MCF 10A (cell line): ENCODE measurements at regions not wholly inside any gene's neighbourhood (a gene's known extent, or its start where the extent isn't known, plus 50 kb on each side); places are given as distances from the start of the nearest gene placed in this dataset.

ENCODE experiments used
- BruUV-seq: library from RNA; stranded (reverse); fragments of 400-500 nt; replicated peaks from 2 replicates; lab custom pipeline; 2021; lab: Mats Ljungman, UMichigan
- CTCF ChIA-PET: fragments of 300-600 bp; sonication (Branson Sonifier 250); formaldehyde crosslinking; extraction: SDS; loops from one replicate; lab custom pipeline; 2021; ENCODE audit warnings: antibody characterized with exemption, inconsistent platforms; lab: Yijun Ruan, JAX
- POLR2A ChIA-PET: fragments of 300-600, 350-650 bp; sonication (Branson Sonifier 250); formaldehyde crosslinking; extraction: SDS; loops from one replicate; lab custom pipeline; 2020; ENCODE audit warnings: antibody characterized with exemption, inconsistent platforms; lab: Yijun Ruan, JAX
- DNase-seq: peaks from one replicate; pipeline ENCODE4 v3.0.0-alpha.2; 2018; ENCODE audit not compliant: unreplicated experiment
- H3K27ac Mint-ChIP-seq: one replicate; pipeline ENCODE4 v1.8.0; 2022; ENCODE audit warnings: mild to moderate bottlenecking, low read depth, mixed read lengths; ENCODE audit not compliant: unreplicated experiment
- H3K27me3 Mint-ChIP-seq: one replicate; pipeline ENCODE4 v1.8.0; 2022; ENCODE audit warnings: mixed read lengths; ENCODE audit not compliant: insufficient read depth, unreplicated experiment
- H3K36me3 Mint-ChIP-seq: one replicate; pipeline ENCODE4 v1.8.0; 2022; ENCODE audit warnings: mild to moderate bottlenecking, moderate library complexity, mixed read lengths; ENCODE audit not compliant: insufficient read depth, unreplicated experiment
- H3K4me1 Mint-ChIP-seq: one replicate; pipeline ENCODE4 v1.8.0; 2022; ENCODE audit warnings: mixed read lengths; ENCODE audit not compliant: insufficient read depth, unreplicated experiment
- H3K4me3 Mint-ChIP-seq: one replicate; pipeline ENCODE4 v1.8.0; 2022; ENCODE audit warnings: mild to moderate bottlenecking, moderate library complexity, mixed read lengths; ENCODE audit not compliant: unreplicated experiment
- H3K9me3 Mint-ChIP-seq: one replicate; pipeline ENCODE4 v1.8.0; 2022; ENCODE audit warnings: mixed read lengths; ENCODE audit not compliant: unreplicated experiment
- CTCF ChIP-seq: fragments of 200-600 bp; IDR thresholded peaks from one replicate; pipeline ENCODE4 v1.8.0; 2022; ENCODE audit warnings: antibody characterized with exemption, mild to moderate bottlenecking; ENCODE audit not compliant: unreplicated experiment
- intact Hi-C: fragments of 100-400 bp; cut with micrococcal nuclease; formaldehyde crosslinking; loops from 2 replicates; pipeline ENCODE4 v1.14.1; 2022

GRCh38 chr11:112783945-112784322 is 177.3 kb upstream of the NCAM1 start:
- no peaks in the 10 kb centered on the region for H3K36me3 Mint-ChIP-seq
- no peaks in the 10 kb centered on the region for H3K9me3 Mint-ChIP-seq
- no TSS peak for BruUV-seq
- no peak for DNase-seq
- CTCF ChIA-PET: interaction anchor here (0.8 to 1.1 kb wide), 2 partner anchors 12 to 195 kb away, joined by 4 to 7 read pairs; no protein-coding TSS in a partner anchor
- H3K27ac Mint-ChIP-seq: no peak overlapping the region
- no peak for TF ChIP-seq CTCF
- POLR2A ChIA-PET: no interaction called here
- H3K4me1 Mint-ChIP-seq: peaks cover 9% of the 10 kb centered on the region
- no peak overlapping the region for H3K4me3 Mint-ChIP-seq
- peaks cover 32% of the 10 kb centered on the region for H3K27me3 Mint-ChIP-seq
- intact Hi-C loops: no loop called here

GRCh38 chr11:112784323-112785073 is 176.7 kb upstream of the NCAM1 start:
- Mint-ChIP-seq H3K27me3 (peaks cover 27% of the 10 kb centered on the region), H3K4me3 (no peak overlapping the region), H3K36me3 (no peaks in the 10 kb centered on the region), H3K4me1 (peaks cover 9% of the 10 kb centered on the region), H3K27ac (no peak overlapping the region), H3K9me3 (no peaks in the 10 kb centered on the region)
- ChIA-PET CTCF (interaction anchor here (0.8 to 1.1 kb wide), 2 partner anchors 11 to 196 kb away, joined by 4 to 7 read pairs; no protein-coding TSS in a partner anchor), POLR2A (no interaction called here)
- no TSS peak for BruUV-seq
- TF ChIP-seq CTCF: no peak
- DNase-seq: peak; percentile 38
- intact Hi-C loops: no loop called here

GRCh38 chr11:112785149-112785548 is 176.1 kb upstream of the NCAM1 start:
- peaks cover 21% of the 10 kb centered on the region for H3K27me3 Mint-ChIP-seq
- no peak overlapping the region for H3K27ac Mint-ChIP-seq
- no peaks in the 10 kb centered on the region for H3K9me3 Mint-ChIP-seq
- no TSS peak for BruUV-seq
- ChIA-PET CTCF (interaction anchor here (0.7 kb wide), 1 partner anchor 198 kb away, joined by 3 read pairs; no protein-coding TSS in a partner anchor), POLR2A (no interaction called here)
- intact Hi-C loops: no loop called here
- TF ChIP-seq CTCF: no peak
- peak; percentile 51 for DNase-seq
- H3K4me3 Mint-ChIP-seq: no peak overlapping the region
- no peaks in the 10 kb centered on the region for H3K36me3 Mint-ChIP-seq
- peaks cover 9% of the 10 kb centered on the region for H3K4me1 Mint-ChIP-seq

- TF ChIP-seq CTCF: no peak
- Mint-ChIP-seq H3K4me3 (no peak overlapping the region), H3K4me1 (peaks cover 9% of the 10 kb centered on the region), H3K36me3 (no peaks in the 10 kb centered on the region), H3K27me3 (peaks cover 21% of the 10 kb centered on the region), H3K9me3 (no peaks in the 10 kb centered on the region), H3K27ac (no peak overlapping the region)
- intact Hi-C loops: no loop called here
- CTCF ChIA-PET: interaction anchor here (0.7 kb wide), 1 partner anchor 198 kb away, joined by 3 read pairs; no protein-coding TSS in a partner anchor
- POLR2A ChIA-PET: interaction anchor here (0.6 kb wide), 1 partner anchor 758 kb away, joined by 4 read pairs; no protein-coding TSS in a partner anchor
- no TSS peak for BruUV-seq
- peak; percentile 35 for DNase-seq
These were observed 175.5 kb upstream of the NCAM1 start for GRCh38 chr11:112785719-112786118.
